ENCODE measurements at regions not wholly inside any gene's neighbourhood (a gene's known extent, or its start where the extent isn't known, plus 50 kb on each side); places are given as distances from the start of the nearest gene placed in this dataset.

GRCh38 chrX:36508042-36508441, 500.1 kb upstream of the FAM47C start:
- H3K4me2 ChIP-seq (ENCODE audit: insufficient read depth, insufficient read length, low read length) = no peak overlapping the region
- peaks cover 14% of the 10 kb centered on the region for H3K9me3 ChIP-seq (ENCODE audit: control insufficient read depth, low read depth, low read length)
- H3K56ac ChIP-seq (ENCODE audit: insufficient read length, low read depth, low read length) = no peak overlapping the region
- H3T11ph ChIP-seq (ENCODE audit: low read length) = no peak overlapping the region
- H3K36me3 Mint-ChIP-seq (ENCODE audit: insufficient read depth in 1 of 3, low read depth in 3 of 3) = peaks cover 16 to 28% (median 18%) of the 10 kb centered on the region in 3 experiments
- no peak overlapping the region for H4K8ac ChIP-seq (replicated peaks; ENCODE audit: insufficient read length, low read depth, low read length)
- H3K79me1 ChIP-seq (ENCODE audit: insufficient read depth, low read depth, low read length, poor library complexity, severe bottlenecking) = no peaks in the 10 kb centered on the region
- peaks cover 63 to 70% of the 10 kb centered on the region in 2 experiments for H3K9me3 Mint-ChIP-seq
- H3K27ac ChIP-seq (ENCODE audit: insufficient read length, low read depth, low read length) = no peak overlapping the region
- no peaks in the 10 kb centered on the region for H3K27me3 Mint-ChIP-seq (ENCODE audit: low read depth)
- no peak overlapping the region for H2AFZ ChIP-seq (ENCODE audit: low read length)
- no peak overlapping the region for H4K5ac ChIP-seq (ENCODE audit: insufficient read length, low read depth, low read length)
- WGBS (ENCODE audit: extremely low coverage, insufficient read length, low lambda C conversion rate) = no CpG with 5 or more reads among the region's 1 CpG
- no peaks in the 10 kb centered on the region for H3K79me2 ChIP-seq (ENCODE audit: insufficient read depth, low read length)
- no peak overlapping the region for H2AK5ac ChIP-seq (ENCODE audit: insufficient read length, low read length)
- H2BK120ac ChIP-seq (ENCODE audit: low read depth, low read length, poor library complexity, severe bottlenecking) = no peak overlapping the region
- H2BK20ac ChIP-seq (ENCODE audit: low read depth, low read length, poor library complexity, severe bottlenecking) = no peak overlapping the region
- no peak overlapping the region for H3K14ac ChIP-seq (ENCODE audit: insufficient read depth, low read length)
- H3K4me1 Mint-ChIP-seq = no peaks in the 10 kb centered on the region
- no peak overlapping the region for H4K91ac ChIP-seq (ENCODE audit: insufficient read length, low read depth, low read length)
- no peak overlapping the region for H3K23ac ChIP-seq (ENCODE audit: insufficient read length, low read depth, low read length)
- H2BK12ac ChIP-seq (ENCODE audit: insufficient read length, low read depth, low read length) = no peak overlapping the region
- no peaks in the 10 kb centered on the region for H4K20me1 ChIP-seq (ENCODE audit: control insufficient read depth, insufficient read depth, insufficient read length)
- no peaks in the 10 kb centered on the region for H3K23me2 ChIP-seq (ENCODE audit: insufficient read length, low read depth, low read length, poor library complexity, severe bottlenecking)
- no peak overlapping the region for H3K4ac ChIP-seq (ENCODE audit: low read depth, low read length)
- no peak for TF ChIP-seq CTCF (conservative IDR thresholded peaks at IDR 0.05)
- no peaks in the 10 kb centered on the region for H3K27me3 ChIP-seq (ENCODE audit: insufficient read depth, low read length)
- H3K18ac ChIP-seq (ENCODE audit: insufficient read length, low read depth, low read length) = no peak overlapping the region
- no peak overlapping the region for H3K4me3 Mint-ChIP-seq
- H2BK15ac ChIP-seq (ENCODE audit: low read depth, low read length) = no peak overlapping the region
- DNase-seq = no peak
- no peak overlapping the region for H2BK5ac ChIP-seq (ENCODE audit: insufficient read length, low read length)
- no peak overlapping the region for H3K9ac ChIP-seq (ENCODE audit: extremely low read depth, insufficient read length, low read length)
- no peaks in the 10 kb centered on the region for H3K4me1 ChIP-seq (ENCODE audit: insufficient read depth, low read length)
- no peak overlapping the region for H3K27ac Mint-ChIP-seq

Measured in H9 (cell line).